A549 (cell line): ENCODE measurements at regions not wholly inside any gene's neighbourhood (a gene's known extent, or its start where the extent isn't known, plus 50 kb on each side); places are given as distances from the start of the nearest gene placed in this dataset.

ENCODE experiments used
- CEBPB ChIP-seq, 2 experiments: fragments of >200 bp in 1 of 2; sonication (Bioruptor Twin) in 1 of 2; formaldehyde crosslinking in 1 of 2; IDR thresholded peaks; 2 replicates each; pipeline ENCODE4 v1.6.1; 2012 to 2016
- CHD2 ChIP-seq: fragments of 150-350 bp; IDR thresholded peaks from 2 replicates; pipeline ENCODE4 v1.6.1; 2014; ENCODE audit warnings: low read length; ENCODE audit not compliant: partially characterized antibody
- E2F6 ChIP-seq: IDR thresholded peaks from 2 replicates; pipeline ENCODE4 v1.6.1; 2012; ENCODE audit warnings: low read depth, borderline replicate concordance
- EP300 ChIP-seq, 2 experiments: fragments of >200 bp; sonication (Bioruptor Twin); formaldehyde crosslinking; IDR thresholded peaks; 2 replicates in 1 of 2; 3 replicates in 1 of 2; pipeline ENCODE4 v1.6.1; 2016 to 2017
- MAX ChIP-seq: IDR thresholded peaks from 2 replicates; pipeline ENCODE4 v1.6.1; 2012
- POLR2A ChIP-seq: IDR thresholded peaks from 2 replicates; pipeline ENCODE4 v1.6.1; 2012; ENCODE audit warnings: mild to moderate bottlenecking, low read length
- RNF2 ChIP-seq: fragments of 200-600 bp; sonication (generic); IDR thresholded peaks from 2 replicates; pipeline ENCODE4 v1.6.1; 2016; ENCODE audit warnings: low read depth, mild to moderate bottlenecking, antibody characterized with exemption, moderate library complexity, borderline replicate concordance
- SREBF2 ChIP-seq: fragments of 450-650 bp; IDR thresholded peaks from 2 replicates; pipeline ENCODE4 v1.6.1; 2014; ENCODE audit warnings: mild to moderate bottlenecking, moderate library complexity
- TF ChIP-seq, protein P1 (sequence below): fragments of 200-600 bp; sonication (generic); IDR thresholded peaks from 2 replicates; pipeline ENCODE4 v1.6.1; 2016; ENCODE audit warnings: antibody characterized with exemption, mild to moderate bottlenecking, moderate library complexity
- TF ChIP-seq, protein P2 (sequence below): fragments of >200 bp; sonication (Bioruptor Twin); formaldehyde crosslinking; IDR thresholded peaks from 3 replicates; pipeline ENCODE4 v1.5.1; 2016

GRCh38 chr4:106659371-106659770 lies 290.8 kb upstream of the GIMD1 start:
- TF ChIP-seq CHD2, result no peak
- TF ChIP-seq, protein P1, sequence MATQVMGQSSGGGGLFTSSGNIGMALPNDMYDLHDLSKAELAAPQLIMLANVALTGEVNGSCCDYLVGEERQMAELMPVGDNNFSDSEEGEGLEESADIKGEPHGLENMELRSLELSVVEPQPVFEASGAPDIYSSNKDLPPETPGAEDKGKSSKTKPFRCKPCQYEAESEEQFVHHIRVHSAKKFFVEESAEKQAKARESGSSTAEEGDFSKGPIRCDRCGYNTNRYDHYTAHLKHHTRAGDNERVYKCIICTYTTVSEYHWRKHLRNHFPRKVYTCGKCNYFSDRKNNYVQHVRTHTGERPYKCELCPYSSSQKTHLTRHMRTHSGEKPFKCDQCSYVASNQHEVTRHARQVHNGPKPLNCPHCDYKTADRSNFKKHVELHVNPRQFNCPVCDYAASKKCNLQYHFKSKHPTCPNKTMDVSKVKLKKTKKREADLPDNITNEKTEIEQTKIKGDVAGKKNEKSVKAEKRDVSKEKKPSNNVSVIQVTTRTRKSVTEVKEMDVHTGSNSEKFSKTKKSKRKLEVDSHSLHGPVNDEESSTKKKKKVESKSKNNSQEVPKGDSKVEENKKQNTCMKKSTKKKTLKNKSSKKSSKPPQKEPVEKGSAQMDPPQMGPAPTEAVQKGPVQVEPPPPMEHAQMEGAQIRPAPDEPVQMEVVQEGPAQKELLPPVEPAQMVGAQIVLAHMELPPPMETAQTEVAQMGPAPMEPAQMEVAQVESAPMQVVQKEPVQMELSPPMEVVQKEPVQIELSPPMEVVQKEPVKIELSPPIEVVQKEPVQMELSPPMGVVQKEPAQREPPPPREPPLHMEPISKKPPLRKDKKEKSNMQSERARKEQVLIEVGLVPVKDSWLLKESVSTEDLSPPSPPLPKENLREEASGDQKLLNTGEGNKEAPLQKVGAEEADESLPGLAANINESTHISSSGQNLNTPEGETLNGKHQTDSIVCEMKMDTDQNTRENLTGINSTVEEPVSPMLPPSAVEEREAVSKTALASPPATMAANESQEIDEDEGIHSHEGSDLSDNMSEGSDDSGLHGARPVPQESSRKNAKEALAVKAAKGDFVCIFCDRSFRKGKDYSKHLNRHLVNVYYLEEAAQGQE, result no peak
- TF ChIP-seq, protein P2, sequence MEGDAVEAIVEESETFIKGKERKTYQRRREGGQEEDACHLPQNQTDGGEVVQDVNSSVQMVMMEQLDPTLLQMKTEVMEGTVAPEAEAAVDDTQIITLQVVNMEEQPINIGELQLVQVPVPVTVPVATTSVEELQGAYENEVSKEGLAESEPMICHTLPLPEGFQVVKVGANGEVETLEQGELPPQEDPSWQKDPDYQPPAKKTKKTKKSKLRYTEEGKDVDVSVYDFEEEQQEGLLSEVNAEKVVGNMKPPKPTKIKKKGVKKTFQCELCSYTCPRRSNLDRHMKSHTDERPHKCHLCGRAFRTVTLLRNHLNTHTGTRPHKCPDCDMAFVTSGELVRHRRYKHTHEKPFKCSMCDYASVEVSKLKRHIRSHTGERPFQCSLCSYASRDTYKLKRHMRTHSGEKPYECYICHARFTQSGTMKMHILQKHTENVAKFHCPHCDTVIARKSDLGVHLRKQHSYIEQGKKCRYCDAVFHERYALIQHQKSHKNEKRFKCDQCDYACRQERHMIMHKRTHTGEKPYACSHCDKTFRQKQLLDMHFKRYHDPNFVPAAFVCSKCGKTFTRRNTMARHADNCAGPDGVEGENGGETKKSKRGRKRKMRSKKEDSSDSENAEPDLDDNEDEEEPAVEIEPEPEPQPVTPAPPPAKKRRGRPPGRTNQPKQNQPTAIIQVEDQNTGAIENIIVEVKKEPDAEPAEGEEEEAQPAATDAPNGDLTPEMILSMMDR, result no peak
- TF ChIP-seq CEBPB (IDR thresholded peaks at IDR 0.05), result no peak
- no peak for TF ChIP-seq EP300 (IDR thresholded peaks at IDR 0.05)
- no peak for TF ChIP-seq SREBF2
- no peak for TF ChIP-seq POLR2A
- no peak for TF ChIP-seq MAX
- no peak for TF ChIP-seq E2F6
- no peak for TF ChIP-seq RNF2
